Gastroesophageal sphincter (tissue), 3 donors: ENCODE measurements at regions not wholly inside any gene's neighbourhood (a gene's known extent, or its start where the extent isn't known, plus 50 kb on each side); places are given as distances from the start of the nearest gene placed in this dataset.

Source experiments
- CTCF ChIP-seq, 4 experiments: fragments of 200-600 bp in 2 of 4; fragments of 450-650 bp in 2 of 4; sonication (generic) in 1 of 4; IDR thresholded peaks; one replicate each; pipeline ENCODE4 v1.5.1; 2017 to 2019; ENCODE audit warnings: antibody characterized with exemption in 4 of 4, mild to moderate bottlenecking in 2 of 4, moderate library complexity in 2 of 4
- POLR2A ChIP-seq, 2 donors: fragments of 450-650 bp; IDR thresholded peaks; one replicate each; pipeline ENCODE4 v1.6.1; 2017; ENCODE audit warnings: antibody characterized with exemption in 2 of 2, mild to moderate bottlenecking in 2 of 2, moderate library complexity in 1 of 2

GRCh38 chr2:5067816-5068215, 624.4 kb upstream of the SOX11 start:
- TF ChIP-seq CTCF (IDR thresholded peaks at IDR 0.05) (no peak), POLR2A (IDR thresholded peaks at IDR 0.05) (no peak)
